ENCODE measurements at regions not wholly inside any gene's neighbourhood (a gene's known extent, or its start where the extent isn't known, plus 50 kb on each side); places are given as distances from the start of the nearest gene placed in this dataset.
A peak's percentile ranks its signal among the peaks of the same experiment; 100 is the strongest.

DNA sequence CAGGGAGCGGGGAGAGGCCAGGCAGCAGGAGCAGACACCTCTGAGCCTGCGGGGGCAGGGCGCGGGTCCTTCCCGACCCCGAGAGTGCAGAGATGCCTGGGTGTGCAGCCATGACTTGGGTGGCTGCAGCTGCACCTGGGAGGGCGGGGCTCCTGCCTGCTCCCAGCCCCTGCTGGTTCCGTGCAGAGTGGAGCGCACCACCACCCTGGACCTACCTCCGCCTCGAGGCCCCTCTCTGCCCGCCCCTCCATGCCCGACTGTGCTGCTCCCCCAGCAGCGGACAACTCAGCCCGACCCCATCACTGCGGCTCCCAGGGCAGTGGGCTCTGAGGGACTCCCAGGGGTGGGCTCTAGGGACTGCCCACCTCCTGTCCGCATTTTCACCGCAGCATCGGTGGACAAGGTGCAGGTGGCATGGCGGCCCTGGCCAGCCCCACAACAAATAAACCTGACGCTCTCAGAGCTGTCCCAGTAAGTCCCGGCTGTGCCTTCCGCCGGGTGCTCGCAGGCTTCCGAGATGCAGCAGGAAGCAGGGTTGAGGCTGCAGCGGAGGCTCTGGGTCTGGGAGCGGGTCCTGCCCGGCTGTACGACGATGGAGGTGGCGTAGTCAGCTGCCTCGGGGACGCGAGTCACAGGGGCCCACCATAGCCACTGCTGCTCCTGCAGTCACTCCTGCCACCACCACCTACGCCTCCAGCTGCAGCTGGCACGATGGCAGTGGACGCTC lies 392.0 kb upstream of the CCDC196 start:
- H3K9me3 Mint-ChIP-seq, result peaks cover 9% of the 10 kb centered on the region
- no peak overlapping the region for H3K4me3 Mint-ChIP-seq
- H3K36me3 Mint-ChIP-seq (ENCODE audit: low read depth), result no peaks in the 10 kb centered on the region
- TF ChIP-seq, protein P1, sequence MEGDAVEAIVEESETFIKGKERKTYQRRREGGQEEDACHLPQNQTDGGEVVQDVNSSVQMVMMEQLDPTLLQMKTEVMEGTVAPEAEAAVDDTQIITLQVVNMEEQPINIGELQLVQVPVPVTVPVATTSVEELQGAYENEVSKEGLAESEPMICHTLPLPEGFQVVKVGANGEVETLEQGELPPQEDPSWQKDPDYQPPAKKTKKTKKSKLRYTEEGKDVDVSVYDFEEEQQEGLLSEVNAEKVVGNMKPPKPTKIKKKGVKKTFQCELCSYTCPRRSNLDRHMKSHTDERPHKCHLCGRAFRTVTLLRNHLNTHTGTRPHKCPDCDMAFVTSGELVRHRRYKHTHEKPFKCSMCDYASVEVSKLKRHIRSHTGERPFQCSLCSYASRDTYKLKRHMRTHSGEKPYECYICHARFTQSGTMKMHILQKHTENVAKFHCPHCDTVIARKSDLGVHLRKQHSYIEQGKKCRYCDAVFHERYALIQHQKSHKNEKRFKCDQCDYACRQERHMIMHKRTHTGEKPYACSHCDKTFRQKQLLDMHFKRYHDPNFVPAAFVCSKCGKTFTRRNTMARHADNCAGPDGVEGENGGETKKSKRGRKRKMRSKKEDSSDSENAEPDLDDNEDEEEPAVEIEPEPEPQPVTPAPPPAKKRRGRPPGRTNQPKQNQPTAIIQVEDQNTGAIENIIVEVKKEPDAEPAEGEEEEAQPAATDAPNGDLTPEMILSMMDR (conservative IDR thresholded peaks at IDR 0.05), result no peak
- H3K36me3 ChIP-seq (ENCODE audit: control insufficient read depth, insufficient read depth, low read length), result no peaks in the 10 kb centered on the region
- DNase-seq, result no peak
- no peak overlapping the region for H3K4me3 ChIP-seq (ENCODE audit: low read length)
- no peak overlapping the region for H3K27ac Mint-ChIP-seq
- no peak overlapping the region for H3K9ac ChIP-seq (ENCODE audit: extremely low read depth, low read length, poor library complexity, severe bottlenecking)
- WGBS, 2 experiments (ENCODE audit: insufficient coverage in 1 of 2, insufficient read length in 1 of 2), result 88 to 92% methylated on average over 23 to 38 of the region's 38 CpGs
- peaks cover 9% of the 10 kb centered on the region for H3K9me3 ChIP-seq (ENCODE audit: control insufficient read depth, low read length)
- no peak overlapping the region for H3K27ac ChIP-seq (ENCODE audit: low read depth, low read length)
- peaks cover 8% of the 10 kb centered on the region for H3K4me1 ChIP-seq (ENCODE audit: control insufficient read depth, insufficient read depth, low read length)
- H3K27me3 ChIP-seq (ENCODE audit: control insufficient read depth, insufficient read depth, low read length, poor library complexity, severe bottlenecking), result no peaks in the 10 kb centered on the region
- peaks cover 21% of the 10 kb centered on the region for H3K4me1 Mint-ChIP-seq
- H3K27me3 Mint-ChIP-seq (ENCODE audit: insufficient read depth), result peaks cover 8% of the 10 kb centered on the region

GRCh38 chr14:66099451-66099850 lies 386.7 kb upstream of the CCDC196 start:
- H3K4me3 Mint-ChIP-seq, result no peak overlapping the region
- H3K36me3 ChIP-seq (ENCODE audit: control insufficient read depth, insufficient read depth, low read length), result no peaks in the 10 kb centered on the region
- TF ChIP-seq, protein P1 (conservative IDR thresholded peaks at IDR 0.05), result no peak
- H3K36me3 Mint-ChIP-seq (ENCODE audit: low read depth), result no peaks in the 10 kb centered on the region
- H3K4me1 Mint-ChIP-seq, result peaks cover 52% of the 10 kb centered on the region
- peak overlapping the region; percentile 30 for H3K4me3 ChIP-seq (ENCODE audit: low read length)
- no peak for DNase-seq
- H3K27ac ChIP-seq (ENCODE audit: low read depth, low read length), result no peak overlapping the region
- H3K27ac Mint-ChIP-seq, result no peak overlapping the region
- H3K9me3 Mint-ChIP-seq, result peaks cover 18% of the 10 kb centered on the region
- peaks cover 35% of the 10 kb centered on the region for H3K9me3 ChIP-seq (ENCODE audit: control insufficient read depth, low read length)
- H3K27me3 Mint-ChIP-seq (ENCODE audit: insufficient read depth), result peaks cover 2% of the 10 kb centered on the region
- no peak overlapping the region for H3K9ac ChIP-seq (ENCODE audit: extremely low read depth, low read length, poor library complexity, severe bottlenecking)
- peaks cover 20% of the 10 kb centered on the region for H3K4me1 ChIP-seq (ENCODE audit: control insufficient read depth, insufficient read depth, low read length)
- no peaks in the 10 kb centered on the region for H3K27me3 ChIP-seq (ENCODE audit: control insufficient read depth, insufficient read depth, low read length, poor library complexity, severe bottlenecking)
- WGBS, 2 experiments (ENCODE audit: insufficient coverage in 1 of 2, insufficient read length in 1 of 2), result 96 to 100% methylated on average over 4 of the region's 4 CpGs

DNA sequence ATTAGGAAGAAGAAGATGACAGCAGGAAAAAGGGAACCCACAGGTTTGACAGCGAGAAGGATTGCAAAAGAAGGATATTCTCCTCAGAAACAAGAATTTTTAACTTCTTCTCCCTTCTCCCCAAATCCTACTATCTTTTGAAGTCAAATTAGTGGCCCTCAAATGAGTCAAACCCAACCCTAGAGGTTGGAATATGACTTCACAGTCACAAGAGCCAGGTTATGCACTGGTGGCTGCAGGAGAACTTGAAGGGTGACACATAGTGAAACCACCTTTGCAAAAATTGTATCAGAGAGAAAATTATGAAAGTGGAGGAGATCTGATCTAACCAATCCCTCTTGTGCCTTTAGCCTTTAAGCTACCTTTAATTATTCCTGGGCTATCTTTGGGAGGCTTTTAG lies 386.2 kb upstream of the CCDC196 start:
- Histone ChIP-seq H3K27me3 (ENCODE audit: control insufficient read depth, insufficient read depth, low read length, poor library complexity, severe bottlenecking) (no peaks in the 10 kb centered on the region), H3K4me3 (ENCODE audit: low read length) (peak overlapping the region; percentile 30), H3K4me1 (ENCODE audit: control insufficient read depth, insufficient read depth, low read length) (peaks cover 22% of the 10 kb centered on the region), H3K9ac (ENCODE audit: extremely low read depth, low read length, poor library complexity, severe bottlenecking) (no peak overlapping the region), H3K9me3 (ENCODE audit: control insufficient read depth, low read length) (peaks cover 35% of the 10 kb centered on the region), H3K27ac (ENCODE audit: low read depth, low read length) (no peak overlapping the region), H3K36me3 (ENCODE audit: control insufficient read depth, insufficient read depth, low read length) (no peaks in the 10 kb centered on the region)
- WGBS, 2 experiments (ENCODE audit: insufficient coverage in 1 of 2, insufficient read length in 1 of 2), result 92% methylated on average over 1 of the region's 1 CpG; no CpG with 5 or more reads in 1 of the 2 experiments
- no peaks in the 10 kb centered on the region for H3K36me3 Mint-ChIP-seq (ENCODE audit: low read depth)
- H3K27me3 Mint-ChIP-seq (ENCODE audit: insufficient read depth), result peaks cover 2% of the 10 kb centered on the region
- no peak for DNase-seq
- TF ChIP-seq, protein P1 (conservative IDR thresholded peaks at IDR 0.05), result no peak
- H3K4me1 Mint-ChIP-seq, result peaks cover 56% of the 10 kb centered on the region
- H3K4me3 Mint-ChIP-seq, result no peak overlapping the region
- H3K27ac Mint-ChIP-seq, result no peak overlapping the region
- H3K9me3 Mint-ChIP-seq, result peaks cover 18% of the 10 kb centered on the region

Measured in endodermal cell (in vitro differentiated cells).